ENCODE measurements at regions not wholly inside any gene's neighbourhood (a gene's known extent, or its start where the extent isn't known, plus 50 kb on each side); places are given as distances from the start of the nearest gene placed in this dataset.

- Histone ChIP-seq H3K36me3 (no peaks in the 10 kb centered on the region), H3K27me3 (no peaks in the 10 kb centered on the region), H3K4me3 (no peak overlapping the region), H3K27ac (replicated peaks in 1 of 4) (no peak overlapping the region), H3K4me1 (no peaks in the 10 kb centered on the region), H3K9me3 (no peaks in the 10 kb centered on the region)
- intact Hi-C loops (cut with DNase I), result no loop called here
- TF ChIP-seq POLR2A (IDR thresholded peaks at IDR 0.05; ENCODE audit: low read depth) (no peak), CTCF (IDR thresholded peaks at IDR 0.05) (no peak), EP300 (IDR thresholded peaks at IDR 0.05) (no peak), POLR2AphosphoS5 (IDR thresholded peaks at IDR 0.05) (no peak)
- WGBS, result 62% methylated on average over 3 of the region's 3 CpGs
- DNase-seq (ENCODE audit: extremely low spot score), result no peak
Measured at GRCh38 chr3:67278015-67278618, 280.0 kb downstream of the KBTBD8 start.

GRCh38 chr3:67286586-67286985 is 288.5 kb downstream of the KBTBD8 start:
- no peak for DNase-seq (ENCODE audit: extremely low spot score)
- no peaks in the 10 kb centered on the region for H3K36me3 ChIP-seq
- intact Hi-C loops (cut with DNase I), result no loop called here
- no peaks in the 10 kb centered on the region for H3K9me3 ChIP-seq
- TF ChIP-seq POLR2AphosphoS5 (IDR thresholded peaks at IDR 0.05) (no peak), POLR2A (IDR thresholded peaks at IDR 0.05; ENCODE audit: low read depth) (no peak), CTCF (IDR thresholded peaks at IDR 0.05) (no peak), EP300 (IDR thresholded peaks at IDR 0.05) (no peak)
- H3K4me1 ChIP-seq, result peaks cover 0 to 10% (median 0%) of the 10 kb centered on the region in 4 donors
- H3K27ac ChIP-seq (replicated peaks in 1 of 4), result no peak overlapping the region
- H3K27me3 ChIP-seq, result no peaks in the 10 kb centered on the region
- 91% methylated on average over 2 of the region's 2 CpGs for WGBS
- H3K4me3 ChIP-seq, result no peak overlapping the region

- H3K27ac ChIP-seq (replicated peaks in 1 of 4), result no peak overlapping the region
- no peaks in the 10 kb centered on the region for H3K27me3 ChIP-seq
- H3K4me1 ChIP-seq, result peaks cover 0 to 10% (median 0%) of the 10 kb centered on the region in 4 donors
- DNase-seq (ENCODE audit: extremely low spot score), result no peak
- no peak overlapping the region for H3K4me3 ChIP-seq
- H3K36me3 ChIP-seq, result no peaks in the 10 kb centered on the region
- TF ChIP-seq POLR2A (IDR thresholded peaks at IDR 0.05; ENCODE audit: low read depth) (no peak), EP300 (IDR thresholded peaks at IDR 0.05) (no peak), CTCF (IDR thresholded peaks at IDR 0.05) (no peak)
- no peaks in the 10 kb centered on the region for H3K9me3 ChIP-seq
- intact Hi-C loops (cut with DNase I), result no loop called here
- WGBS, result 76% methylated on average over 1 of the region's 1 CpG
Measured at GRCh38 chr3:67288466-67289106, 290.5 kb downstream of the KBTBD8 start.

GRCh38 chr3:67289626-67290025 is 291.5 kb downstream of the KBTBD8 start:
- intact Hi-C loops (cut with DNase I), result no loop called here
- no peaks in the 10 kb centered on the region for H3K9me3 ChIP-seq
- H3K4me1 ChIP-seq, result peaks cover 0 to 10% (median 0%) of the 10 kb centered on the region in 4 donors
- H3K36me3 ChIP-seq, result no peaks in the 10 kb centered on the region
- H3K27me3 ChIP-seq, result no peaks in the 10 kb centered on the region
- 58% methylated on average over 1 of the region's 1 CpG for WGBS
- TF ChIP-seq EP300 (IDR thresholded peaks at IDR 0.05) (no peak), POLR2AphosphoS5 (IDR thresholded peaks at IDR 0.05) (no peak), POLR2A (IDR thresholded peaks at IDR 0.05; ENCODE audit: low read depth) (no peak), CTCF (IDR thresholded peaks at IDR 0.05) (no peak)
- H3K4me3 ChIP-seq, result no peak overlapping the region
- no peak for DNase-seq (ENCODE audit: extremely low spot score)
- H3K27ac ChIP-seq (replicated peaks in 1 of 4), result no peak overlapping the region
